Esophagus muscularis mucosa (tissue), 3 donors: ENCODE measurements at regions not wholly inside any gene's neighbourhood (a gene's known extent, or its start where the extent isn't known, plus 50 kb on each side); places are given as distances from the start of the nearest gene placed in this dataset.

Experiments
- POLR2A ChIP-seq: fragments of 450-650 bp; IDR thresholded peaks from one replicate; pipeline ENCODE4 v1.6.1; 2017; ENCODE audit warnings: antibody characterized with exemption, moderate library complexity, mild to moderate bottlenecking, low read depth
- POLR2AphosphoS5 ChIP-seq, 2 donors: sonication (generic); formaldehyde crosslinking; IDR thresholded peaks; one replicate each; pipeline ENCODE4 v1.6.1; 2017; ENCODE audit warnings: antibody characterized with exemption in 2 of 2
- TF ChIP-seq, protein P1 (sequence below), 3 experiments: fragments of 200-600 bp in 2 of 3; fragments of 450-650 bp in 1 of 3; sonication (generic) in 2 of 3; IDR thresholded peaks; one replicate each; pipeline ENCODE4 v1.5.1; 2017 to 2019; ENCODE audit warnings: antibody characterized with exemption in 3 of 3, mild to moderate bottlenecking in 2 of 3, moderate library complexity in 1 of 3

DNA sequence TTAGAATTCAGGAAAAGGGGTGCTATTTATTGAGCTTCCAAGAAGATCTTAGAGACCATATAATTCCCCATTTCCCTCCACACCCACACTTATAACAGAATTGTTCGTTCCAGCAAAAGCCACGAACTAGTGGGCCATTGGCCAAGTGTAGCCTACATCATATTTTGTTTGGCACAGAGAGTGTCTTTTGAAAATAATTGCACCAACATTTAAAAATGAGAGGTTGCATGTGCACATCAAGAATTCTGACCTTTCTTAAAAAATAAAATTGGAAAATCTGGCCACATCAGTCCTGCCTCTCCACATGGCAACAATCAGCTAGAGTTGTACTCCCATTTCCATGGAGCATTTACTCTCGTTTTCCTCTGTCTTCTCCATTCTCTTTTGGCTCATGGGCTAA lies 655.5 kb upstream of the FANCL start:
- TF ChIP-seq, protein P1, sequence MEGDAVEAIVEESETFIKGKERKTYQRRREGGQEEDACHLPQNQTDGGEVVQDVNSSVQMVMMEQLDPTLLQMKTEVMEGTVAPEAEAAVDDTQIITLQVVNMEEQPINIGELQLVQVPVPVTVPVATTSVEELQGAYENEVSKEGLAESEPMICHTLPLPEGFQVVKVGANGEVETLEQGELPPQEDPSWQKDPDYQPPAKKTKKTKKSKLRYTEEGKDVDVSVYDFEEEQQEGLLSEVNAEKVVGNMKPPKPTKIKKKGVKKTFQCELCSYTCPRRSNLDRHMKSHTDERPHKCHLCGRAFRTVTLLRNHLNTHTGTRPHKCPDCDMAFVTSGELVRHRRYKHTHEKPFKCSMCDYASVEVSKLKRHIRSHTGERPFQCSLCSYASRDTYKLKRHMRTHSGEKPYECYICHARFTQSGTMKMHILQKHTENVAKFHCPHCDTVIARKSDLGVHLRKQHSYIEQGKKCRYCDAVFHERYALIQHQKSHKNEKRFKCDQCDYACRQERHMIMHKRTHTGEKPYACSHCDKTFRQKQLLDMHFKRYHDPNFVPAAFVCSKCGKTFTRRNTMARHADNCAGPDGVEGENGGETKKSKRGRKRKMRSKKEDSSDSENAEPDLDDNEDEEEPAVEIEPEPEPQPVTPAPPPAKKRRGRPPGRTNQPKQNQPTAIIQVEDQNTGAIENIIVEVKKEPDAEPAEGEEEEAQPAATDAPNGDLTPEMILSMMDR (IDR thresholded peaks at IDR 0.05), result no peak
- TF ChIP-seq POLR2A (no peak), POLR2AphosphoS5 (IDR thresholded peaks at IDR 0.05) (no peak)
